BJ (cell line): ENCODE measurements at regions not wholly inside any gene's neighbourhood (a gene's known extent, or its start where the extent isn't known, plus 50 kb on each side); places are given as distances from the start of the nearest gene placed in this dataset.

Experiments used
- CTCF ChIA-PET: fragments of 350-600 bp; formaldehyde crosslinking; extraction: SDS; loops from one replicate; lab custom pipeline; 2021; ENCODE audit warnings: antibody characterized with exemption, inconsistent platforms; lab: Yijun Ruan, JAX
- POLR2A ChIA-PET: fragments of 300-600 bp; sonication (Branson Sonifier 250); formaldehyde crosslinking; extraction: SDS; loops from one replicate; lab custom pipeline; 2021; ENCODE audit warnings: antibody characterized with exemption; lab: Charles Lee
- DNase-seq: peaks from one replicate; pipeline ENCODE4 v3.0.0-alpha.2; 2011; ENCODE audit warnings: low read depth
- H3K27me3 ChIP-seq: 2 replicates; pipeline ENCODE4 v1.6.0; 2011; ENCODE audit warnings: low read length; ENCODE audit not compliant: control insufficient read depth, insufficient read depth
- H3K36me3 ChIP-seq: 2 replicates; pipeline ENCODE4 v1.5.1; 2011; ENCODE audit warnings: low read length; ENCODE audit not compliant: control insufficient read depth, insufficient read depth
- H3K4me3 ChIP-seq: 2 replicates; pipeline ENCODE4 v1.5.1; 2011; ENCODE audit warnings: low read depth, mild to moderate bottlenecking, control low read depth, low read length
- TF ChIP-seq, protein P1 (sequence below): IDR thresholded peaks from 2 replicates; pipeline ENCODE4 v1.5.1; 2011; ENCODE audit warnings: low read depth, mild to moderate bottlenecking, control low read depth, inconsistent platforms, low read length, moderate library complexity; ENCODE audit not compliant: insufficient read depth

DNA sequence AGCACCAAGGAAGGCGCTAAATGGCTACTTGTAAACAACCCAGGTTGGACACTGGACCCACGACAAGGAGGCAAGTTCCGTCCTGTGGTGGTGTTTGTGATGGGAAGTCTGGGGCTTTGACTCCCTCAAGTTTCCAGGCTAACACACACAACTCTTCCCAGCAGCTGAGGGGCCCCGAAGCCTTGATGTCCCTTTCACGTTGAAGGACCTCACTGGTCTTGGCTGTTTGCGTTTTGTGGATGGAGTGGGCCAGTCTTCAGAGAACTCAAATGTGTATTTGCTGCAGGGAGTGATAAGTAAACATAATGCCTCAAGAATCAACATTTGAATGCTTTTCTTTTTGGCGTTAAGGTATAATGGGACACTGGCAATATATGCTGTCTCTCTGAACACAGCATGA, 199.2 kb downstream of the TM9SF2 start:
- no peaks in the 10 kb centered on the region; the same call in 1 of the 2 replicates for H3K27me3 ChIP-seq
- H3K36me3 ChIP-seq: no peaks in the 10 kb centered on the region
- TF ChIP-seq, protein P1, sequence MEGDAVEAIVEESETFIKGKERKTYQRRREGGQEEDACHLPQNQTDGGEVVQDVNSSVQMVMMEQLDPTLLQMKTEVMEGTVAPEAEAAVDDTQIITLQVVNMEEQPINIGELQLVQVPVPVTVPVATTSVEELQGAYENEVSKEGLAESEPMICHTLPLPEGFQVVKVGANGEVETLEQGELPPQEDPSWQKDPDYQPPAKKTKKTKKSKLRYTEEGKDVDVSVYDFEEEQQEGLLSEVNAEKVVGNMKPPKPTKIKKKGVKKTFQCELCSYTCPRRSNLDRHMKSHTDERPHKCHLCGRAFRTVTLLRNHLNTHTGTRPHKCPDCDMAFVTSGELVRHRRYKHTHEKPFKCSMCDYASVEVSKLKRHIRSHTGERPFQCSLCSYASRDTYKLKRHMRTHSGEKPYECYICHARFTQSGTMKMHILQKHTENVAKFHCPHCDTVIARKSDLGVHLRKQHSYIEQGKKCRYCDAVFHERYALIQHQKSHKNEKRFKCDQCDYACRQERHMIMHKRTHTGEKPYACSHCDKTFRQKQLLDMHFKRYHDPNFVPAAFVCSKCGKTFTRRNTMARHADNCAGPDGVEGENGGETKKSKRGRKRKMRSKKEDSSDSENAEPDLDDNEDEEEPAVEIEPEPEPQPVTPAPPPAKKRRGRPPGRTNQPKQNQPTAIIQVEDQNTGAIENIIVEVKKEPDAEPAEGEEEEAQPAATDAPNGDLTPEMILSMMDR: no peak
- DNase-seq: no peak
- CTCF ChIA-PET: no interaction called here
- H3K4me3 ChIP-seq: no peak overlapping the region
- POLR2A ChIA-PET: no interaction called here

- no peaks in the 10 kb centered on the region; the same call in 1 of the 2 replicates for H3K27me3 ChIP-seq
- DNase-seq: no peak
- no peaks in the 10 kb centered on the region for H3K36me3 ChIP-seq
- POLR2A ChIA-PET: no interaction called here
- no peak overlapping the region for H3K4me3 ChIP-seq
- TF ChIP-seq, protein P1: no peak
- CTCF ChIA-PET: no interaction called here
Measured at GRCh38 chr13:99698816-99699099, 197.5 kb downstream of the TM9SF2 start.

DNA sequence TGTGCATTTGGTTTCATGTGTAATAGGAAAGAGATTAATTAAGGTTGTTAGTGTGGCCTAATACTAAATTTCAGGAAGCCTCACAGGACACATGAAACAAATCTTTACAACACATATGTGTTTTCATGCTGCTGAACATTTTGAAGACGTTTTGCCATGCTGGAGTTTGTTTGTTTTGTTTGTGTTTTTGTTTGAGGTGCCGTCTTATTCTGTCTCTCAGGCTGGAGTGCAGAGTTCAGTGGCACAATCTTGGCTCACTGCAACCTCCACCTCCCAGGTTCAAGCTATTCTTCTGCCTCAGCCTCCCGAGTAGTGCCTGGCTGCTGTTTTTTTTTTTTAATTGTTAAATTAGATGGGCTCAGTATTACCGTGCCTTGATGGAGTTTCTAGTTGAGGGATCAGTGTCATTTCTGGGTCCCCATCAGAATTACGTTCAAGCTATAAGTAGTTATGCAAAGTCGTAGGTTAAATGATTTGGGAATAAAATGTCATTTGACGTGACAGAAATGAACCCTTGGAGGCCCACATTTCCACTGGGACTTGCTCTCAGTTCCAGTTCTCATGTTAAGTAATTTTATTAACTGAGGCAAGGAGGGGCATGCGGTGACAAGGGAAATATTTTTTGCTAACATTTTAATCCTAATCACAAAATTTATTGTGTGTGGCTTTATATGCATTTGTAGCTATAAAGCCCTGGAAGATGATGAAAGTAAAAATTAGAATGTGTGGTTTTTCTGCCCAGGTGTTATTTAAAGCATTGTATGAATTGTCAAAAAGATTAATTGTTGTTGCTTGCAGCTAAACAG, 196.9 kb downstream of the TM9SF2 start:
- H3K27me3 ChIP-seq: peaks cover 2% of the 10 kb centered on the region; the same call in 1 of the 2 replicates
- ChIA-PET POLR2A (no interaction called here), CTCF (no interaction called here)
- TF ChIP-seq, protein P1: no peak
- no peaks in the 10 kb centered on the region for H3K36me3 ChIP-seq
- H3K4me3 ChIP-seq: no peak overlapping the region
- no peak for DNase-seq

DNA sequence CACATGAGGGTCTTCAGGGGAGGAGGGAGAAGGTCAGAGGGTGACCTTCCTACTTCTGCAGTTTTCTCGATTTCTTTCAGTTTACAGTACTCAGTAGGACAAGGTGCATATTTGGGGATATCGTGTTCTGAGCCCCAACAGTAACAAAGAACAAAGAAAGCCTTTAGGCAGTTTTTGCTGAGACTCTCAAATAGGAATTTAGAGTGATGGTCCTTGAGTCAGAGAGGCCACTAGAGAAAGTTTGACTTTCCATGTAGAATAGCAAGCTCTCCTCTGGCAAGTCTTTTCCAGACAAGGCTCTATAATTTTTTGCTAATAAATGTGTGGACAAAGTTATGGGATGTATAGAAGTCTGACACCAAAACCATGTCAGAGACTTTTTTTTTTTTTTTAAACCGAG, 194.6 kb downstream of the TM9SF2 start:
- ChIA-PET CTCF (interaction anchor here (1.2 kb wide), 1 partner anchor 9 kb away, joined by 3 read pairs; no protein-coding TSS in a partner anchor), POLR2A (no interaction called here)
- no peak for DNase-seq
- TF ChIP-seq, protein P1: no peak
- H3K36me3 ChIP-seq: no peaks in the 10 kb centered on the region
- H3K4me3 ChIP-seq: no peak overlapping the region
- peaks cover 2% of the 10 kb centered on the region; the same call in 1 of the 2 replicates for H3K27me3 ChIP-seq

GRCh38 chr13:99693852-99694611, 192.8 kb downstream of the TM9SF2 start:
- TF ChIP-seq, protein P1: no peak
- Histone ChIP-seq H3K4me3 (no peak overlapping the region), H3K36me3 (no peaks in the 10 kb centered on the region), H3K27me3 (peaks cover 2% of the 10 kb centered on the region; the same call in 1 of the 2 replicates)
- CTCF ChIA-PET: no interaction called here
- no peak for DNase-seq
- POLR2A ChIA-PET: no interaction called here
